Suprapubic skin (tissue), 4 donors: ENCODE measurements at regions not wholly inside any gene's neighbourhood (a gene's known extent, or its start where the extent isn't known, plus 50 kb on each side); places are given as distances from the start of the nearest gene placed in this dataset.

Experiments
- POLR2A ChIP-seq, 2 donors: fragments of 450-650 bp; IDR thresholded peaks; one replicate each; pipeline ENCODE4 v1.6.1; 2017; ENCODE audit warnings: antibody characterized with exemption in 2 of 2, mild to moderate bottlenecking in 2 of 2, moderate library complexity in 2 of 2
- POLR2AphosphoS5 ChIP-seq, 3 donors: sonication (generic); formaldehyde crosslinking; IDR thresholded peaks; one replicate each; pipeline ENCODE4 v1.6.1; 2017; ENCODE audit warnings: antibody characterized with exemption in 3 of 3
- TF ChIP-seq, protein P1 (sequence below), 2 donors: fragments of 200-600 bp in 1 of 2; fragments of 450-650 bp in 1 of 2; sonication (generic) in 1 of 2; IDR thresholded peaks; one replicate each; pipeline ENCODE4 v1.5.1; 2016 to 2019; ENCODE audit warnings: antibody characterized with exemption in 2 of 2, mild to moderate bottlenecking in 1 of 2, moderate library complexity in 1 of 2

- TF ChIP-seq, protein P1, sequence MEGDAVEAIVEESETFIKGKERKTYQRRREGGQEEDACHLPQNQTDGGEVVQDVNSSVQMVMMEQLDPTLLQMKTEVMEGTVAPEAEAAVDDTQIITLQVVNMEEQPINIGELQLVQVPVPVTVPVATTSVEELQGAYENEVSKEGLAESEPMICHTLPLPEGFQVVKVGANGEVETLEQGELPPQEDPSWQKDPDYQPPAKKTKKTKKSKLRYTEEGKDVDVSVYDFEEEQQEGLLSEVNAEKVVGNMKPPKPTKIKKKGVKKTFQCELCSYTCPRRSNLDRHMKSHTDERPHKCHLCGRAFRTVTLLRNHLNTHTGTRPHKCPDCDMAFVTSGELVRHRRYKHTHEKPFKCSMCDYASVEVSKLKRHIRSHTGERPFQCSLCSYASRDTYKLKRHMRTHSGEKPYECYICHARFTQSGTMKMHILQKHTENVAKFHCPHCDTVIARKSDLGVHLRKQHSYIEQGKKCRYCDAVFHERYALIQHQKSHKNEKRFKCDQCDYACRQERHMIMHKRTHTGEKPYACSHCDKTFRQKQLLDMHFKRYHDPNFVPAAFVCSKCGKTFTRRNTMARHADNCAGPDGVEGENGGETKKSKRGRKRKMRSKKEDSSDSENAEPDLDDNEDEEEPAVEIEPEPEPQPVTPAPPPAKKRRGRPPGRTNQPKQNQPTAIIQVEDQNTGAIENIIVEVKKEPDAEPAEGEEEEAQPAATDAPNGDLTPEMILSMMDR (IDR thresholded peaks at IDR 0.05): no peak
- TF ChIP-seq POLR2AphosphoS5 (IDR thresholded peaks at IDR 0.05) (no peak), POLR2A (IDR thresholded peaks at IDR 0.05) (no peak)
Measured at GRCh38 chr15:37794947-37795346, 139.5 kb upstream of the TMCO5A start.
